ENCODE measurements at regions not wholly inside any gene's neighbourhood (a gene's known extent, or its start where the extent isn't known, plus 50 kb on each side); places are given as distances from the start of the nearest gene placed in this dataset.

DNA sequence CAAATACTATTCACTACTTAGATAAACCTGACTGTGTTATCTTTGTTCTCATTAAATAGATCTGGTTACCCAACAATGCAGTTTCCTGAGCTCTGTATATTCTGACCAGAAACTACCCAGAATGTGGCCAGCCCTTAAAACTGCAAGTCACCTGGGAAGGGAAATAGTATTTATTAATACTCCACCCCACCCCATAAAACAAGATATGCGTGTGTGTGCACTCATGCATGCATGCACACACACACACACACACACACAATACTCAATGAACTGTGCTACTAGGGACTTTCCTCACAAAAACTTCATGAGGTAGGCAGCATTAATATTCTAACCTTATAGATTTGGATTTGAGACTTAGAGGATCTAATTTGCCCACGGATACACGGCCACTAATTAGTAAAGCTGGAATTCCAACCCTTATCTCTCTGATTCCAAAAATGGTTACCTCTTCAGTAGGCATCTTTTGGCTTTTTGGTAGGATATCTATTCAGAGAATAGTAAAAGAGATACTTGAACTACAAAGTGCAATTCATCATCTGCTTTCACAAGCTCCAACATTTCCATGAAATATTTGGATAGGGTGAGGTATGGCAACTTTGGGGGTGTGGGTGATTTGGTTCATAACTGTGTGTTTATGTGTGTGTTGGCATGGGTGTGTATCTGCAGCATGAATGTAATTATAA lies 197.0 kb upstream of the CFAP20DC start:
- DNase-seq (ENCODE audit: low read depth in 1 of 2, low spot score in 1 of 2) (no peak), ATAC-seq (no peak), FAIRE-seq (no peak)
- TF ChIP-seq CEBPB (IDR thresholded peaks at IDR 0.05) (no peak), ZNF302 (CRISPR knock-in tag; IDR thresholded peaks at IDR 0.05) (no peak), MAX (IDR thresholded peaks at IDR 0.05) (no peak), TP53 (CRISPR knock-in tag; IDR thresholded peaks at IDR 0.05) (no peak), KDM5A (IDR thresholded peaks at IDR 0.05) (no peak), MYC (IDR thresholded peaks at IDR 0.05; ENCODE audit: borderline replicate concordance, low read length) (no peak), SMC3 (IDR thresholded peaks at IDR 0.05) (no peak), POLR2AphosphoS2 (conservative IDR thresholded peaks at IDR 0.05; ENCODE audit: low read length) (no peak), KDM1A (IDR thresholded peaks at IDR 0.05; ENCODE audit: low read depth) (no peak), HOXB5 (CRISPR knock-in tag; IDR thresholded peaks at IDR 0.05) (no peak), CTCF (IDR thresholded peaks at IDR 0.05) (no peak), GATA3 (IDR thresholded peaks at IDR 0.05; ENCODE audit: borderline replicate concordance) (no peak), ZC3H11A (IDR thresholded peaks at IDR 0.05) (no peak), FOXS1 (CRISPR knock-in tag; IDR thresholded peaks at IDR 0.05) (no peak), ZSCAN20 (CRISPR knock-in tag; IDR thresholded peaks at IDR 0.05) (no peak), RAD21 (conservative IDR thresholded peaks at IDR 0.05 in 1 of 2, IDR thresholded peaks at IDR 0.05 in 1 of 2) (no peak), POLR2A (IDR thresholded peaks at IDR 0.05; ENCODE audit: low read length) (no peak), MAZ (IDR thresholded peaks at IDR 0.05; ENCODE audit: borderline replicate concordance, low read depth, low read length) (no peak)
- TF ChIP-seq, protein P1, sequence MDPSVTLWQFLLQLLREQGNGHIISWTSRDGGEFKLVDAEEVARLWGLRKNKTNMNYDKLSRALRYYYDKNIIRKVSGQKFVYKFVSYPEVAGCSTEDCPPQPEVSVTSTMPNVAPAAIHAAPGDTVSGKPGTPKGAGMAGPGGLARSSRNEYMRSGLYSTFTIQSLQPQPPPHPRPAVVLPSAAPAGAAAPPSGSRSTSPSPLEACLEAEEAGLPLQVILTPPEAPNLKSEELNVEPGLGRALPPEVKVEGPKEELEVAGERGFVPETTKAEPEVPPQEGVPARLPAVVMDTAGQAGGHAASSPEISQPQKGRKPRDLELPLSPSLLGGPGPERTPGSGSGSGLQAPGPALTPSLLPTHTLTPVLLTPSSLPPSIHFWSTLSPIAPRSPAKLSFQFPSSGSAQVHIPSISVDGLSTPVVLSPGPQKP (IDR thresholded peaks at IDR 0.05; ENCODE audit: low read depth, low read length), result no peak
- TF ChIP-seq, protein P2, sequence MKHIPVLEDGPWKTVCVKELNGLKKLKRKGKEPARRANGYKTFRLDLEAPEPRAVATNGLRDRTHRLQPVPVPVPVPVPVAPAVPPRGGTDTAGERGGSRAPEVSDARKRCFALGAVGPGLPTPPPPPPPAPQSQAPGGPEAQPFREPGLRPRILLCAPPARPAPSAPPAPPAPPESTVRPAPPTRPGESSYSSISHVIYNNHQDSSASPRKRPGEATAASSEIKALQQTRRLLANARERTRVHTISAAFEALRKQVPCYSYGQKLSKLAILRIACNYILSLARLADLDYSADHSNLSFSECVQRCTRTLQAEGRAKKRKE (CRISPR knock-in tag; IDR thresholded peaks at IDR 0.05; ENCODE audit: low read depth), result no peak
- POLR2A ChIA-PET, result no interaction called here
- Histone ChIP-seq H3K9me3 (no peaks in the 10 kb centered on the region), H3K4me3 (no peak overlapping the region), H3K4me2 (no peak overlapping the region), H3K27ac (no peak overlapping the region), H3K4me1 (no peaks in the 10 kb centered on the region)
- WGBS (ENCODE audit: missing lambda C conversion rate), result 46% methylated on average over 3 of the region's 3 CpGs
- CTCF ChIA-PET, result no interaction called here

DNA sequence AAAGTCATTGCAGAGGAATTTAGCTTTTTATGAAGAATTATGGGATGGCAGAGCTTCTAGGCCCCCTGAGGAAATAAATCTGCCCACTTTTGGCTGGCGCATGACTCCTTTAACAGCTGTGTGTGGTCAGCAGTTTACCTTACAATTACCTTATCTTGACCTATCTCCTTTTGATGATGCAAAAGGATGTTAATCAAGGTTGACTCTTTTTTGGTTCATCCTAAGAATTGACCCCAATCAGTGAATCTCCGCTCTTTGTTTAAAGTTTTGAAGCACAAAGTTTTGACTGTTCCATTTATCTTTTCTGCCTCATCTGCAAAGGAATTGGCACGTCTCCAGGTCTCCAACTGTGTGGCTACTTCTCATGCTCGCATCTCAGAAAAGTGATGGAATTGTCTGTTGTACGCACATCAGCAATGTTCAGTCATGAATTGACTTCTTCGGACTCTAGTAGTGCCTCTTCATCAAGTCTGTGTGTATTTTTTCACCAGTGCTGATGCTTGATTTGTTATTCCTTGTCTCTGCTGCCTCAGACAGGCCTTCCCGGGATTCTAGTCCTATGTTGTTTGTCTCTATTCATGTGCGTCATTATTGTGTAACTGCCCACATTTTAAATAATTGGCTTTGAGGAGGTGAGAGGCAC lies 196.2 kb upstream of the CFAP20DC start:
- no peak for ATAC-seq
- WGBS (ENCODE audit: missing lambda C conversion rate), result 66% methylated on average over 8 of the region's 8 CpGs
- Histone ChIP-seq H3K4me1 (no peaks in the 10 kb centered on the region), H3K4me3 (no peak overlapping the region), H3K4me2 (no peak overlapping the region), H3K27ac (no peak overlapping the region), H3K9me3 (no peaks in the 10 kb centered on the region)
- ChIA-PET POLR2A (no interaction called here), CTCF (no interaction called here)
- no peak for DNase-seq (ENCODE audit: low read depth in 1 of 2, low spot score in 1 of 2)
- FAIRE-seq, result no peak
- no peak for TF ChIP-seq CBX8 (IDR thresholded peaks at IDR 0.05)
- TF ChIP-seq EHMT2 (IDR thresholded peaks at IDR 0.05; ENCODE audit: low read depth), result no peak
- TF ChIP-seq, protein P3, sequence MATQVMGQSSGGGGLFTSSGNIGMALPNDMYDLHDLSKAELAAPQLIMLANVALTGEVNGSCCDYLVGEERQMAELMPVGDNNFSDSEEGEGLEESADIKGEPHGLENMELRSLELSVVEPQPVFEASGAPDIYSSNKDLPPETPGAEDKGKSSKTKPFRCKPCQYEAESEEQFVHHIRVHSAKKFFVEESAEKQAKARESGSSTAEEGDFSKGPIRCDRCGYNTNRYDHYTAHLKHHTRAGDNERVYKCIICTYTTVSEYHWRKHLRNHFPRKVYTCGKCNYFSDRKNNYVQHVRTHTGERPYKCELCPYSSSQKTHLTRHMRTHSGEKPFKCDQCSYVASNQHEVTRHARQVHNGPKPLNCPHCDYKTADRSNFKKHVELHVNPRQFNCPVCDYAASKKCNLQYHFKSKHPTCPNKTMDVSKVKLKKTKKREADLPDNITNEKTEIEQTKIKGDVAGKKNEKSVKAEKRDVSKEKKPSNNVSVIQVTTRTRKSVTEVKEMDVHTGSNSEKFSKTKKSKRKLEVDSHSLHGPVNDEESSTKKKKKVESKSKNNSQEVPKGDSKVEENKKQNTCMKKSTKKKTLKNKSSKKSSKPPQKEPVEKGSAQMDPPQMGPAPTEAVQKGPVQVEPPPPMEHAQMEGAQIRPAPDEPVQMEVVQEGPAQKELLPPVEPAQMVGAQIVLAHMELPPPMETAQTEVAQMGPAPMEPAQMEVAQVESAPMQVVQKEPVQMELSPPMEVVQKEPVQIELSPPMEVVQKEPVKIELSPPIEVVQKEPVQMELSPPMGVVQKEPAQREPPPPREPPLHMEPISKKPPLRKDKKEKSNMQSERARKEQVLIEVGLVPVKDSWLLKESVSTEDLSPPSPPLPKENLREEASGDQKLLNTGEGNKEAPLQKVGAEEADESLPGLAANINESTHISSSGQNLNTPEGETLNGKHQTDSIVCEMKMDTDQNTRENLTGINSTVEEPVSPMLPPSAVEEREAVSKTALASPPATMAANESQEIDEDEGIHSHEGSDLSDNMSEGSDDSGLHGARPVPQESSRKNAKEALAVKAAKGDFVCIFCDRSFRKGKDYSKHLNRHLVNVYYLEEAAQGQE (IDR thresholded peaks at IDR 0.05), result no peak
- no peak for TF ChIP-seq HOXB13 (CRISPR knock-in tag; IDR thresholded peaks at IDR 0.05; ENCODE audit: low read depth)
- TF ChIP-seq EP300 (IDR thresholded peaks at IDR 0.05), result no peak
- no peak for TF ChIP-seq JUNB (IDR thresholded peaks at IDR 0.05)
- TF ChIP-seq, protein P4, sequence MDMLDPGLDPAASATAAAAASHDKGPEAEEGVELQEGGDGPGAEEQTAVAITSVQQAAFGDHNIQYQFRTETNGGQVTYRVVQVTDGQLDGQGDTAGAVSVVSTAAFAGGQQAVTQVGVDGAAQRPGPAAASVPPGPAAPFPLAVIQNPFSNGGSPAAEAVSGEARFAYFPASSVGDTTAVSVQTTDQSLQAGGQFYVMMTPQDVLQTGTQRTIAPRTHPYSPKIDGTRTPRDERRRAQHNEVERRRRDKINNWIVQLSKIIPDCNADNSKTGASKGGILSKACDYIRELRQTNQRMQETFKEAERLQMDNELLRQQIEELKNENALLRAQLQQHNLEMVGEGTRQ (IDR thresholded peaks at IDR 0.05), result no peak
- no peak for TF ChIP-seq RARB (CRISPR knock-in tag; IDR thresholded peaks at IDR 0.05)
- no peak for TF ChIP-seq HDAC2 (IDR thresholded peaks at IDR 0.05)
- no peak for TF ChIP-seq RNF2 (IDR thresholded peaks at IDR 0.05; ENCODE audit: borderline replicate concordance, low read depth)
- TF ChIP-seq BHLHE40 (IDR thresholded peaks at IDR 0.05; ENCODE audit: low read depth, low read length), result no peak
